IMR-90 (cell line): ENCODE measurements at regions not wholly inside any gene's neighbourhood (a gene's known extent, or its start where the extent isn't known, plus 50 kb on each side); places are given as distances from the start of the nearest gene placed in this dataset.

Experiments used
- ATAC-seq: fragments of 200-7000 bp; cut with Tn5 transposase; 2 replicates; pipeline ENCODE4 v1.9.1; 2020; ENCODE audit warnings: low read depth, mild to moderate bottlenecking, moderate library complexity
- BruUV-seq: library from RNA; stranded (reverse); fragments of 400-500 nt; replicated peaks from 2 replicates; lab custom pipeline; 2021; lab: Mats Ljungman, UMichigan
- CTCF ChIA-PET: fragments of 300-600 bp; formaldehyde crosslinking; extraction: SDS; loops from one replicate; lab custom pipeline; 2021; ENCODE audit warnings: antibody characterized with exemption; lab: Yijun Ruan, JAX
- POLR2A ChIA-PET: fragments of 300-600 bp; sonication (Branson Sonifier 250); formaldehyde crosslinking; loops from one replicate; lab custom pipeline; 2022; ENCODE audit warnings: antibody characterized with exemption; ENCODE audit not compliant: unreplicated experiment; lab: Charles Lee
- DNase-seq: peaks from one replicate; pipeline ENCODE4 v3.0.0; 2013
- H2AFZ ChIP-seq: replicated peaks from 2 replicates; pipeline ENCODE3; 2013; ENCODE audit warnings: low read length, mild to moderate bottlenecking; ENCODE audit not compliant: poor library complexity
- H2AK5ac ChIP-seq: 2 replicates; pipeline ENCODE4 v1.6.1; 2013; ENCODE audit warnings: low read depth, low read length, inconsistent platforms
- H2AK9ac ChIP-seq: replicated peaks from 2 replicates; pipeline ENCODE3; 2013; ENCODE audit warnings: mild to moderate bottlenecking, low read depth, low read length, moderate library complexity; ENCODE audit not compliant: poor library complexity
- H2BK120ac ChIP-seq: 2 replicates; pipeline ENCODE4 v1.6.1; 2013; ENCODE audit warnings: low read depth, low read length, inconsistent platforms
- H2BK15ac ChIP-seq: 3 replicates; pipeline ENCODE4 v1.6.1; 2013; ENCODE audit warnings: low read depth, low read length, inconsistent platforms
- H2BK20ac ChIP-seq: 2 replicates; pipeline ENCODE4 v1.6.1; 2013; ENCODE audit warnings: low read depth, mild to moderate bottlenecking, inconsistent platforms, low read length, moderate library complexity
- H2BK5ac ChIP-seq: 2 replicates; pipeline ENCODE4 v1.6.1; 2013; ENCODE audit warnings: mild to moderate bottlenecking, low read depth, low read length, inconsistent platforms; ENCODE audit not compliant: poor library complexity, severe bottlenecking
- H3K14ac ChIP-seq: replicated peaks from 2 replicates; pipeline ENCODE4 v1.6.1; 2013; ENCODE audit warnings: low read depth, low read length, inconsistent platforms
- H3K18ac ChIP-seq: 2 replicates; pipeline ENCODE4 v1.6.1; 2013; ENCODE audit warnings: low read depth, low read length, control low read depth
- H3K23ac ChIP-seq: 2 replicates; pipeline ENCODE4 v1.6.1; 2013; ENCODE audit warnings: low read depth, low read length, inconsistent platforms
- H3K27ac ChIP-seq: 2 replicates; pipeline ENCODE4 v1.5.1; 2013; ENCODE audit warnings: mild to moderate bottlenecking, control low read depth, low read length; ENCODE audit not compliant: insufficient read depth
- H3K27me3 ChIP-seq: 2 replicates; pipeline ENCODE4 v1.6.1; 2013; ENCODE audit warnings: low read length; ENCODE audit not compliant: control insufficient read depth, insufficient read depth
- H3K36me3 ChIP-seq: 2 replicates; pipeline ENCODE4 v1.6.1; 2013; ENCODE audit warnings: low read length, mixed read lengths; ENCODE audit not compliant: control insufficient read depth, insufficient read depth
- H3K4ac ChIP-seq: 2 replicates; pipeline ENCODE4 v1.6.1; 2013; ENCODE audit warnings: low read depth, low read length, inconsistent platforms
- H3K4me1 ChIP-seq: 2 replicates; pipeline ENCODE4 v1.6.1; 2013; ENCODE audit warnings: low read length, mixed read lengths; ENCODE audit not compliant: control insufficient read depth, insufficient read depth
- H3K4me2 ChIP-seq: 2 replicates; pipeline ENCODE4 v1.6.1; 2013; ENCODE audit warnings: low read depth, mild to moderate bottlenecking, control low read depth, low read length, moderate library complexity
- H3K4me3 ChIP-seq: 2 replicates; pipeline ENCODE4 v1.5.1; 2013; ENCODE audit warnings: low read depth, mild to moderate bottlenecking, control low read depth, low read length, moderate library complexity; ENCODE audit not compliant: insufficient read depth
- H3K56ac ChIP-seq: 2 replicates; pipeline ENCODE4 v1.6.1; 2013; ENCODE audit warnings: low read length, inconsistent platforms; ENCODE audit not compliant: insufficient read depth; ENCODE audit errors: extremely low read depth
- H3K79me1 ChIP-seq, 2 experiments: 2 replicates each; pipeline ENCODE4 v1.6.1; 2013; ENCODE audit warnings: low read length in 2 of 2, inconsistent platforms in 1 of 2, low read depth in 1 of 2
- H3K9ac ChIP-seq: 2 replicates; pipeline ENCODE4 v1.6.1; 2013; ENCODE audit warnings: low read depth, low read length, control low read depth
- H3K9me1 ChIP-seq: 2 replicates; pipeline ENCODE4 v1.6.1; 2013; ENCODE audit warnings: low read length, inconsistent platforms; ENCODE audit not compliant: insufficient read depth
- H3K9me3 ChIP-seq: 2 replicates; pipeline ENCODE4 v1.6.1; 2013; ENCODE audit warnings: low read length; ENCODE audit not compliant: control insufficient read depth, insufficient read depth
- H4K20me1 ChIP-seq: 2 replicates; pipeline ENCODE4 v1.6.1; 2013; ENCODE audit warnings: low read length, inconsistent platforms; ENCODE audit not compliant: insufficient read depth
- H4K5ac ChIP-seq: 2 replicates; pipeline ENCODE4 v1.6.1; 2013; ENCODE audit warnings: mild to moderate bottlenecking, low read depth, low read length, control low read depth
- H4K8ac ChIP-seq, 2 experiments: 2 replicates each; pipeline ENCODE4 v1.6.1; 2013; ENCODE audit warnings: low read depth in 2 of 2, low read length in 2 of 2, control low read depth in 1 of 2, inconsistent platforms in 1 of 2
- H4K91ac ChIP-seq: 2 replicates; pipeline ENCODE4 v1.6.1; 2013; ENCODE audit warnings: low read depth, low read length, inconsistent platforms; ENCODE audit not compliant: insufficient read depth
- BHLHE40 ChIP-seq: fragments of 150-350 bp; IDR thresholded peaks from 2 replicates; pipeline ENCODE4 v1.6.1; 2016; ENCODE audit warnings: mild to moderate bottlenecking, low read depth, low read length
- CEBPB ChIP-seq: IDR thresholded peaks from 2 replicates; pipeline ENCODE4 v1.6.1; 2012; ENCODE audit warnings: low read depth, low read length, improper control_type of control experiment
- CHD1 ChIP-seq: IDR thresholded peaks from 2 replicates; pipeline ENCODE4 v1.6.1; 2012; ENCODE audit warnings: low read depth, low read length, improper control_type of control experiment
- CTCF ChIP-seq: conservative IDR thresholded peaks from 2 replicates; pipeline ENCODE4 v1.5.1; 2012; ENCODE audit warnings: mild to moderate bottlenecking, low read depth, low read length, improper control_type of control experiment
- FOS ChIP-seq: fragments of 150-350 bp; IDR thresholded peaks from 2 replicates; pipeline ENCODE4 v1.6.1; 2016; ENCODE audit warnings: low read depth, low read length
- MAZ ChIP-seq: IDR thresholded peaks from 2 replicates; pipeline ENCODE4 v1.6.1; 2012; ENCODE audit warnings: low read depth, mild to moderate bottlenecking, low read length, improper control_type of control experiment, moderate library complexity, borderline replicate concordance
- MXI1 ChIP-seq: IDR thresholded peaks from 2 replicates; pipeline ENCODE4 v1.6.1; 2012; ENCODE audit warnings: low read depth, mild to moderate bottlenecking, low read length, moderate library complexity, borderline replicate concordance
- RAD21 ChIP-seq: IDR thresholded peaks from 2 replicates; pipeline ENCODE4 v1.6.1; 2012; ENCODE audit warnings: low read length, improper control_type of control experiment
- RCOR1 ChIP-seq: IDR thresholded peaks from 2 replicates; pipeline ENCODE4 v1.6.1; 2012; ENCODE audit warnings: mild to moderate bottlenecking, low read length, improper control_type of control experiment; ENCODE audit not compliant: insufficient replicate concordance
- RFX5 ChIP-seq: IDR thresholded peaks from 2 replicates; pipeline ENCODE4 v1.8.0; 2012; ENCODE audit warnings: low read depth, mild to moderate bottlenecking, low read length, moderate library complexity
- USF2 ChIP-seq: fragments of 150-350 bp; IDR thresholded peaks from 2 replicates; pipeline ENCODE4 v1.6.1; 2017; ENCODE audit warnings: mild to moderate bottlenecking, antibody characterized with exemption, low read length, low read depth
- WGBS, 2 experiments: methylation state at CpG; one replicate each; pipeline versions ENCODE4 v1.1.5 to v1.1.7; 2013; ENCODE audit warnings: missing lambda C conversion rate in 2 of 2; ENCODE audit not compliant: insufficient read length in 1 of 2; ENCODE audit errors: extremely low coverage in 2 of 2; 5-methylcytosine and 5-hydroxymethylcytosine counted together
- dilution Hi-C: fragments of 300-500 bp; cut with HindIII; formaldehyde crosslinking; loops from one replicate; pipeline ENCODE4 v1.14.3; 2018; ENCODE audit warnings: low sequenced_read_pairs; ENCODE audit not compliant: unreplicated experiment
- in situ Hi-C: fragments of 300-500 bp; cut with MboI; formaldehyde crosslinking; loops from 3 replicates; pipeline ENCODE4 v1.14.3; 2019; ENCODE audit warnings: low sequenced_read_pairs, inconsistent platforms, mixed read lengths
- intact Hi-C: fragments of 100-400 bp; cut with micrococcal nuclease; formaldehyde crosslinking; loops from 2 replicates; pipeline ENCODE4 v1.10.0; 2022
- TF ChIP-seq, protein P1 (sequence below): fragments of 150-350 bp; IDR thresholded peaks from 2 replicates; pipeline ENCODE4 v1.6.1; 2016; ENCODE audit warnings: low read depth, mild to moderate bottlenecking, low read length, moderate library complexity, borderline replicate concordance

DNA sequence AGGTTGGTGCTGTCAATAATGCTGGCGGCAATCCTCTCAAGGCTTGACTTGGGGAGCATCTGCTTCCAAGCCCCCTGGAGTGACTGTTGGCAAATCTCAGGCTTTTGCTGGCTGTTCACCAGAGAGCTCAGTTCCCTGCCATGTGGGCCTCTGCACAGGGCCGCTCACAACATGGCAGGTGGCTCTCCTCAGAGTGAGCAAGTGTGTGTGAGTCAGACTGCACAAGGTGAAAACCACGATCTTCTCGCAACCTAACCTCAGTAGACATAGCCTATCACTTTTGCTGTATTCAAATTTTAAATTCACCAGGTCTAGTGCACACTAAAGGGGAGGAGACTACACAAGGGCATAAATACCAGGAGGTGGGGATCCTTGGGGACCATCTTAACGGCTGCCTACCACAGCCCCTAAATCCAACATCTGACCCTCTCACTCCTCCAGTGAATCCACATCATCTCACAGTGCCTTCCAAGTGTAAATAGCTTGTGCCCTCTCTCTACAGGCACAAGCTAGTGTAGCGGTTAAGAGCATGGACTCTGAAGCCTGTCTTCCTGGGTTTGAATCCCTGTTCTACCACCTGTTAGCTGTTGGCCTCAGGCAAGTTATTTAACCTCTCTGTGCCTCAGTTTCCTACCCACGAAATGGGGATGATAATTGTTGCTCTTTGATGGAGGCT is 187.7 kb upstream of the CXCR4 start:
- H2BK20ac ChIP-seq = no peak overlapping the region
- no TSS peak for BruUV-seq
- H3K56ac ChIP-seq = no peak overlapping the region
- H2AK5ac ChIP-seq = no peak overlapping the region
- H3K4ac ChIP-seq = no peak overlapping the region
- in situ Hi-C loops (no loop called here), dilution Hi-C loops (no loop called here), intact Hi-C loops (no loop called here)
- WGBS, 2 experiments = 40% methylated on average over 1 of the region's 7 CpGs; no CpG with 5 or more reads in 1 of the 2 experiments
- no peak overlapping the region for H2BK15ac ChIP-seq
- TF ChIP-seq, protein P1, sequence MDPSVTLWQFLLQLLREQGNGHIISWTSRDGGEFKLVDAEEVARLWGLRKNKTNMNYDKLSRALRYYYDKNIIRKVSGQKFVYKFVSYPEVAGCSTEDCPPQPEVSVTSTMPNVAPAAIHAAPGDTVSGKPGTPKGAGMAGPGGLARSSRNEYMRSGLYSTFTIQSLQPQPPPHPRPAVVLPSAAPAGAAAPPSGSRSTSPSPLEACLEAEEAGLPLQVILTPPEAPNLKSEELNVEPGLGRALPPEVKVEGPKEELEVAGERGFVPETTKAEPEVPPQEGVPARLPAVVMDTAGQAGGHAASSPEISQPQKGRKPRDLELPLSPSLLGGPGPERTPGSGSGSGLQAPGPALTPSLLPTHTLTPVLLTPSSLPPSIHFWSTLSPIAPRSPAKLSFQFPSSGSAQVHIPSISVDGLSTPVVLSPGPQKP = no peak
- TF ChIP-seq RFX5 = no peak
- TF ChIP-seq RAD21 = no peak
- no peak for TF ChIP-seq RCOR1
- TF ChIP-seq CEBPB = no peak
- no peak for TF ChIP-seq CTCF
- TF ChIP-seq FOS = no peak
- TF ChIP-seq MAZ = no peak
- no peak for TF ChIP-seq USF2
- no peak for TF ChIP-seq BHLHE40
- no peak for TF ChIP-seq MXI1
- TF ChIP-seq CHD1 = no peak
- no peaks in the 10 kb centered on the region for H3K27me3 ChIP-seq
- ChIA-PET CTCF (no interaction called here), POLR2A (no interaction called here)
- no peak overlapping the region for H3K23ac ChIP-seq
- H3K18ac ChIP-seq = no peak overlapping the region
- H3K14ac ChIP-seq = no peak overlapping the region
- H3K79me1 ChIP-seq = no peaks in the 10 kb centered on the region
- no peak overlapping the region for H2AFZ ChIP-seq
- H2BK120ac ChIP-seq = no peak overlapping the region
- H3K36me3 ChIP-seq = no peaks in the 10 kb centered on the region
- H4K20me1 ChIP-seq = no peaks in the 10 kb centered on the region
- no peak overlapping the region for H3K27ac ChIP-seq
- no peak overlapping the region for H4K8ac ChIP-seq
- H4K5ac ChIP-seq = no peak overlapping the region
- DNase-seq (no peak), ATAC-seq (no peak)
- no peak overlapping the region for H2BK5ac ChIP-seq
- H4K91ac ChIP-seq = no peak overlapping the region
- H3K9me3 ChIP-seq = no peaks in the 10 kb centered on the region
- H3K9ac ChIP-seq = no peak overlapping the region
- no peak overlapping the region for H3K4me2 ChIP-seq
- H3K4me1 ChIP-seq = no peaks in the 10 kb centered on the region
- H3K4me3 ChIP-seq = no peak overlapping the region
- no peaks in the 10 kb centered on the region for H3K9me1 ChIP-seq
- H2AK9ac ChIP-seq = no peak overlapping the region
